H9 (cell line): ENCODE measurements at regions not wholly inside any gene's neighbourhood (a gene's known extent, or its start where the extent isn't known, plus 50 kb on each side); places are given as distances from the start of the nearest gene placed in this dataset.

Experiments used
- DNase-seq: peaks from one replicate; pipeline ENCODE4 v3.0.0-alpha.2; 2017
- H2AFZ ChIP-seq: one replicate; pipeline ENCODE4 v1.6.1; 2013; ENCODE audit warnings: mild to moderate bottlenecking, low read length, control low read depth, moderate library complexity
- H2AK5ac ChIP-seq: 2 replicates; pipeline ENCODE4 v1.6.1; 2013; ENCODE audit warnings: low read length, control low read depth, mixed read lengths; ENCODE audit not compliant: insufficient read length
- H2BK120ac ChIP-seq: one replicate; pipeline ENCODE4 v1.6.1; 2013; ENCODE audit warnings: low read depth, mild to moderate bottlenecking, low read length, control low read depth, inconsistent platforms; ENCODE audit not compliant: poor library complexity, severe bottlenecking
- H2BK12ac ChIP-seq: 2 replicates; pipeline ENCODE4 v1.6.1; 2013; ENCODE audit warnings: low read length, control low read depth, mixed read lengths, low read depth; ENCODE audit not compliant: insufficient read length
- H2BK15ac ChIP-seq: 2 replicates; pipeline ENCODE4 v1.6.1; 2013; ENCODE audit warnings: low read depth, low read length, control low read depth
- H2BK20ac ChIP-seq: one replicate; pipeline ENCODE4 v1.6.1; 2013; ENCODE audit warnings: low read depth, mild to moderate bottlenecking, low read length, control low read depth, inconsistent platforms; ENCODE audit not compliant: poor library complexity, severe bottlenecking
- H2BK5ac ChIP-seq: 2 replicates; pipeline ENCODE4 v1.6.1; 2013; ENCODE audit warnings: low read length, control low read depth, mixed read lengths; ENCODE audit not compliant: insufficient read length
- H3K14ac ChIP-seq: 2 replicates; pipeline ENCODE4 v1.6.1; 2013; ENCODE audit warnings: low read length, control low read depth; ENCODE audit not compliant: insufficient read depth
- H3K18ac ChIP-seq: 2 replicates; pipeline ENCODE4 v1.6.1; 2013; ENCODE audit warnings: low read depth, mild to moderate bottlenecking, mixed read lengths, low read length, control low read depth; ENCODE audit not compliant: insufficient read length
- H3K23ac ChIP-seq: 2 replicates; pipeline ENCODE4 v1.6.1; 2013; ENCODE audit warnings: low read length, control low read depth, mixed read lengths, low read depth; ENCODE audit not compliant: insufficient read length
- H3K23me2 ChIP-seq: 2 replicates; pipeline ENCODE4 v1.6.1; 2013; ENCODE audit warnings: low read depth, mild to moderate bottlenecking, mixed read lengths, low read length, control low read depth; ENCODE audit not compliant: insufficient read length, poor library complexity, severe bottlenecking
- H3K27ac ChIP-seq: 2 replicates; pipeline ENCODE4 v1.5.1; 2013; ENCODE audit warnings: low read length, control low read depth, mixed read lengths, low read depth; ENCODE audit not compliant: insufficient read length
- H3K27me3 ChIP-seq: 2 replicates; pipeline ENCODE4 v1.6.1; 2013; ENCODE audit warnings: low read length, control low read depth, inconsistent platforms; ENCODE audit not compliant: insufficient read depth
- H3K4ac ChIP-seq: 2 replicates; pipeline ENCODE4 v1.6.1; 2013; ENCODE audit warnings: low read depth, mild to moderate bottlenecking, control low read depth, inconsistent platforms, low read length, moderate library complexity
- H3K4me1 ChIP-seq: 2 replicates; pipeline ENCODE4 v1.6.1; 2013; ENCODE audit warnings: low read length, control low read depth, inconsistent platforms; ENCODE audit not compliant: insufficient read depth
- H3K4me2 ChIP-seq: 2 replicates; pipeline ENCODE4 v1.6.1; 2013; ENCODE audit warnings: low read length, control low read depth, mixed read lengths; ENCODE audit not compliant: insufficient read length, insufficient read depth
- H3K56ac ChIP-seq: 2 replicates; pipeline ENCODE4 v1.6.1; 2013; ENCODE audit warnings: low read depth, mild to moderate bottlenecking, mixed read lengths, low read length, control low read depth; ENCODE audit not compliant: insufficient read length
- H3K79me1 ChIP-seq: 2 replicates; pipeline ENCODE4 v1.6.1; 2013; ENCODE audit warnings: low read depth, mild to moderate bottlenecking, moderate library complexity, low read length, control low read depth, inconsistent platforms; ENCODE audit not compliant: insufficient read depth, poor library complexity, severe bottlenecking
- H3K79me2 ChIP-seq: 2 replicates; pipeline ENCODE4 v1.6.1; 2013; ENCODE audit warnings: low read length, control low read depth, inconsistent platforms; ENCODE audit not compliant: insufficient read depth
- H3K9ac ChIP-seq: 2 replicates; pipeline ENCODE4 v1.6.1; 2013; ENCODE audit warnings: low read length, control low read depth, mixed read lengths; ENCODE audit not compliant: insufficient read length; ENCODE audit errors: extremely low read depth
- H3K9me3 ChIP-seq: one replicate; pipeline ENCODE4 v1.6.1; 2013; ENCODE audit warnings: low read depth, low read length, inconsistent platforms; ENCODE audit not compliant: control insufficient read depth
- H3T11ph ChIP-seq: one replicate; pipeline ENCODE4 v1.6.1; 2013; ENCODE audit warnings: mild to moderate bottlenecking, low read length, control low read depth, inconsistent platforms
- H4K20me1 ChIP-seq: one replicate; pipeline ENCODE4 v1.6.1; 2013; ENCODE audit not compliant: control insufficient read depth, insufficient read length, insufficient read depth
- H4K5ac ChIP-seq: 2 replicates; pipeline ENCODE4 v1.6.1; 2013; ENCODE audit warnings: low read depth, mild to moderate bottlenecking, mixed read lengths, low read length, control low read depth; ENCODE audit not compliant: insufficient read length
- H4K8ac ChIP-seq: replicated peaks from 2 replicates; pipeline ENCODE4 v1.6.1; 2013; ENCODE audit warnings: low read length, control low read depth, mixed read lengths, low read depth; ENCODE audit not compliant: insufficient read length
- H4K91ac ChIP-seq: 2 replicates; pipeline ENCODE4 v1.6.1; 2013; ENCODE audit warnings: low read depth, mild to moderate bottlenecking, moderate library complexity, mixed read lengths, low read length, control low read depth; ENCODE audit not compliant: insufficient read length
- H3K27ac Mint-ChIP-seq, 3 experiments: 2 replicates in 2 of 3; 3 replicates in 1 of 3; pipeline ENCODE4 v1.8.0; 2020 to 2021; ENCODE audit warnings: mixed read lengths in 3 of 3, mild to moderate bottlenecking in 1 of 3, moderate library complexity in 1 of 3
- H3K27me3 Mint-ChIP-seq: 2 replicates; pipeline ENCODE4 v1.8.0; 2021; ENCODE audit warnings: low read depth, mild to moderate bottlenecking, moderate library complexity, mixed read lengths
- H3K36me3 Mint-ChIP-seq, 3 experiments: 2 replicates in 2 of 3; 3 replicates in 1 of 3; pipeline ENCODE4 v1.8.0; 2020 to 2021; ENCODE audit warnings: low read depth in 3 of 3, mixed read lengths in 3 of 3; ENCODE audit not compliant: insufficient read depth in 1 of 3
- H3K4me1 Mint-ChIP-seq, 2 experiments: 2 replicates each; pipeline ENCODE4 v1.8.0; 2020; ENCODE audit warnings: mixed read lengths in 2 of 2
- H3K4me3 Mint-ChIP-seq, 2 experiments: 2 replicates in 1 of 2; 3 replicates in 1 of 2; pipeline ENCODE4 v1.8.0; 2020 to 2021; ENCODE audit warnings: mild to moderate bottlenecking in 2 of 2, mixed read lengths in 2 of 2, moderate library complexity in 1 of 2
- H3K9me3 Mint-ChIP-seq, 2 experiments: 2 replicates in 1 of 2; 3 replicates in 1 of 2; pipeline ENCODE4 v1.8.0; 2020; ENCODE audit warnings: mild to moderate bottlenecking in 2 of 2, mixed read lengths in 2 of 2, moderate library complexity in 1 of 2
- WGBS: extraction: QIAGEN DNeasy Blood & Tissue Kit; methylation state at CpG from one replicate; pipeline ENCODE4 v1.1.7; 2013; ENCODE audit warnings: missing lambda C conversion rate, low lambda C conversion rate, mixed read lengths; ENCODE audit not compliant: insufficient read length; ENCODE audit errors: extremely low coverage; 5-methylcytosine and 5-hydroxymethylcytosine counted together
- TF ChIP-seq, protein P1 (sequence below): fragments of 200-600 bp; sonication (generic); conservative IDR thresholded peaks from 3 replicates; pipeline ENCODE4 v1.8.0; 2021; ENCODE audit warnings: antibody characterized with exemption, mild to moderate bottlenecking

GRCh38 chr14:105917933-105918436 lies 391.6 kb downstream of the TMEM121 start:
- no peak overlapping the region for H3K4ac ChIP-seq
- H3K27me3 Mint-ChIP-seq, result peaks cover 4% of the 10 kb centered on the region
- no peak overlapping the region for H2BK20ac ChIP-seq

More at GRCh38 chr14:105917933-105918436, 391.6 kb downstream of the TMEM121 start:
- no peak overlapping the region for H3K56ac ChIP-seq
- no peak overlapping the region for H3T11ph ChIP-seq
- H4K8ac ChIP-seq, result no peak overlapping the region
- H3K36me3 Mint-ChIP-seq, result peaks cover 3 to 37% (median 12%) of the 10 kb centered on the region in 3 experiments; a peak in 6 of 7 replicates
- no peaks in the 10 kb centered on the region for H3K4me1 Mint-ChIP-seq
- no peak overlapping the region for H3K4me2 ChIP-seq
- no peaks in the 10 kb centered on the region for H3K4me1 ChIP-seq
- H3K9me3 Mint-ChIP-seq, result peaks cover 92 to 93% of the 10 kb centered on the region in 2 experiments
- peaks cover 99% of the 10 kb centered on the region for H3K9me3 ChIP-seq
- H2AK5ac ChIP-seq, result no peak overlapping the region
- H2BK15ac ChIP-seq, result no peak overlapping the region
- H3K27me3 ChIP-seq, result no peaks in the 10 kb centered on the region
- no peak overlapping the region for H2BK5ac ChIP-seq
- H3K27ac ChIP-seq, result no peak overlapping the region
- H2BK12ac ChIP-seq, result no peak overlapping the region
- no peak overlapping the region for H3K18ac ChIP-seq
- H3K27ac Mint-ChIP-seq, result no peak overlapping the region
- H3K4me3 Mint-ChIP-seq, result no peak overlapping the region
- H3K9ac ChIP-seq, result no peak overlapping the region
- TF ChIP-seq, protein P1, sequence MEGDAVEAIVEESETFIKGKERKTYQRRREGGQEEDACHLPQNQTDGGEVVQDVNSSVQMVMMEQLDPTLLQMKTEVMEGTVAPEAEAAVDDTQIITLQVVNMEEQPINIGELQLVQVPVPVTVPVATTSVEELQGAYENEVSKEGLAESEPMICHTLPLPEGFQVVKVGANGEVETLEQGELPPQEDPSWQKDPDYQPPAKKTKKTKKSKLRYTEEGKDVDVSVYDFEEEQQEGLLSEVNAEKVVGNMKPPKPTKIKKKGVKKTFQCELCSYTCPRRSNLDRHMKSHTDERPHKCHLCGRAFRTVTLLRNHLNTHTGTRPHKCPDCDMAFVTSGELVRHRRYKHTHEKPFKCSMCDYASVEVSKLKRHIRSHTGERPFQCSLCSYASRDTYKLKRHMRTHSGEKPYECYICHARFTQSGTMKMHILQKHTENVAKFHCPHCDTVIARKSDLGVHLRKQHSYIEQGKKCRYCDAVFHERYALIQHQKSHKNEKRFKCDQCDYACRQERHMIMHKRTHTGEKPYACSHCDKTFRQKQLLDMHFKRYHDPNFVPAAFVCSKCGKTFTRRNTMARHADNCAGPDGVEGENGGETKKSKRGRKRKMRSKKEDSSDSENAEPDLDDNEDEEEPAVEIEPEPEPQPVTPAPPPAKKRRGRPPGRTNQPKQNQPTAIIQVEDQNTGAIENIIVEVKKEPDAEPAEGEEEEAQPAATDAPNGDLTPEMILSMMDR, result no peak
- no peak overlapping the region for H4K5ac ChIP-seq
- no peak overlapping the region for H3K14ac ChIP-seq
- no peak overlapping the region for H2AFZ ChIP-seq
- H3K79me1 ChIP-seq, result no peaks in the 10 kb centered on the region
- no peak overlapping the region for H2BK120ac ChIP-seq
- no peaks in the 10 kb centered on the region for H3K79me2 ChIP-seq
- H3K23ac ChIP-seq, result no peak overlapping the region
- H4K91ac ChIP-seq, result no peak overlapping the region
- DNase-seq, result no peak
- H3K23me2 ChIP-seq, result no peaks in the 10 kb centered on the region
- H4K20me1 ChIP-seq, result no peaks in the 10 kb centered on the region
- WGBS, result no CpG with 5 or more reads among the region's 10 CpGs
